Ascending aorta (tissue), 2 donors: ENCODE measurements at regions not wholly inside any gene's neighbourhood (a gene's known extent, or its start where the extent isn't known, plus 50 kb on each side); places are given as distances from the start of the nearest gene placed in this dataset.

Experiments used
- DNase-seq, 2 donors: peaks; one replicate each; pipeline ENCODE4 v3.0.0-alpha.2; 2019; ENCODE audit warnings: low spot score in 2 of 2
- H3K27ac ChIP-seq, 2 donors: fragments of 200-600 bp; sonication (generic); one replicate each; pipeline ENCODE4 v1.5.1; 2016 to 2017; ENCODE audit warnings: mild to moderate bottlenecking in 1 of 2
- H3K27me3 ChIP-seq: fragments of 200-600 bp; sonication (generic); one replicate; pipeline ENCODE4 v1.5.1; 2017
- H3K36me3 ChIP-seq, 2 donors: fragments of 200-600 bp; sonication (generic); one replicate each; pipeline ENCODE4 v1.5.1; 2016
- H3K4me1 ChIP-seq, 2 donors: fragments of 200-600 bp; sonication (generic); one replicate each; pipeline ENCODE4 v1.5.1; 2016 to 2017; ENCODE audit warnings: mild to moderate bottlenecking in 1 of 2
- H3K4me3 ChIP-seq, 2 donors: fragments of 200-600 bp; sonication (generic); one replicate each; pipeline ENCODE4 v1.5.1; 2016 to 2017; ENCODE audit warnings: mild to moderate bottlenecking in 1 of 2
- H3K9me3 ChIP-seq, 2 donors: fragments of 200-600 bp; sonication (generic); one replicate each; pipeline ENCODE4 v1.5.1; 2016
- CTCF ChIP-seq, 3 experiments: fragments of 200-600 bp in 2 of 3; fragments of 450-650 bp in 1 of 3; sonication (generic) in 2 of 3; IDR thresholded peaks; one replicate each; pipeline ENCODE4 v1.5.1; 2016 to 2019; ENCODE audit warnings: antibody characterized with exemption in 3 of 3, mild to moderate bottlenecking in 1 of 3, moderate library complexity in 1 of 3
- intact Hi-C: fragments of 100-400 bp; cut with DNase I; formaldehyde crosslinking; loops from one replicate; pipeline ENCODE4 v1.15.1; 2023

- Histone ChIP-seq H3K36me3 (no peaks in the 10 kb centered on the region), H3K27me3 (no peaks in the 10 kb centered on the region), H3K27ac (no peak overlapping the region), H3K4me1 (no peaks in the 10 kb centered on the region), H3K9me3 (peaks cover 0 to 9% of the 10 kb centered on the region in 2 donors), H3K4me3 (no peak overlapping the region)
- TF ChIP-seq CTCF (IDR thresholded peaks at IDR 0.05) = no peak
- no peak for DNase-seq
- intact Hi-C loops = no loop called here
Measured at GRCh38 chr9:108045851-108046250, 556.3 kb upstream of the KLF4 start.

GRCh38 chr9:108043585-108043984, 554.0 kb upstream of the KLF4 start:
- Histone ChIP-seq H3K4me1 (no peaks in the 10 kb centered on the region), H3K36me3 (no peaks in the 10 kb centered on the region), H3K9me3 (peaks cover 0 to 9% of the 10 kb centered on the region in 2 donors), H3K4me3 (no peak overlapping the region), H3K27ac (no peak overlapping the region), H3K27me3 (no peaks in the 10 kb centered on the region)
- intact Hi-C loops = no loop called here
- TF ChIP-seq CTCF (IDR thresholded peaks at IDR 0.05) = no peak
- no peak for DNase-seq

DNA sequence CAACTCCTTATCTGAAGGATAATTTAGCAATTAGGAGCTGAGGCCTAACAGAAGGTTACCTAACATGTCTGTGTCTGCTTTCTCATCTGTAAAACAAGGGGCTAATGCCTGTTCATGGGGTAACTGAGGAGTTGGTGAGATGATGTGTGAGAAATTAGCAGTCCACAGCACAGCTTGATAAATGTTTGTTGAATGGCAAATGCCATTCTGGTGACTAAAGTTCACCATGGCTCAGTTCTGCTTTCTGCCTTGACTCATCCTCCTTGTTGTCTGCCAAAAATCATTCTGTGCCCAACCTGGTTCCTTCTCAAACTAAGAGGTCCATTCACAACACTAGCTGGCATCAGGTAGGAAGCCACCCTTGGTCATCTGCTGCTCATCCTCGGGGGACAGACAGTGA, 552.0 kb upstream of the KLF4 start:
- H3K4me3 ChIP-seq = no peak overlapping the region
- intact Hi-C loops = no loop called here
- no peaks in the 10 kb centered on the region for H3K4me1 ChIP-seq
- H3K36me3 ChIP-seq = no peaks in the 10 kb centered on the region
- DNase-seq = no peak
- no peak overlapping the region for H3K27ac ChIP-seq
- no peaks in the 10 kb centered on the region for H3K27me3 ChIP-seq
- no peak for TF ChIP-seq CTCF (IDR thresholded peaks at IDR 0.05)
- peaks cover 0 to 9% of the 10 kb centered on the region in 2 donors for H3K9me3 ChIP-seq

GRCh38 chr9:108040783-108041182, 551.2 kb upstream of the KLF4 start:
- no peak overlapping the region for H3K4me3 ChIP-seq
- H3K27me3 ChIP-seq = no peaks in the 10 kb centered on the region
- peaks cover 0 to 9% of the 10 kb centered on the region in 2 donors for H3K9me3 ChIP-seq
- no peaks in the 10 kb centered on the region for H3K36me3 ChIP-seq
- no peak overlapping the region for H3K27ac ChIP-seq
- no peak for TF ChIP-seq CTCF (IDR thresholded peaks at IDR 0.05)
- H3K4me1 ChIP-seq = no peaks in the 10 kb centered on the region
- intact Hi-C loops = no loop called here
- no peak for DNase-seq

GRCh38 chr9:108039493-108039892, 549.9 kb upstream of the KLF4 start:
- Histone ChIP-seq H3K4me3 (no peak overlapping the region), H3K4me1 (no peaks in the 10 kb centered on the region), H3K27ac (no peak overlapping the region), H3K36me3 (no peaks in the 10 kb centered on the region), H3K27me3 (no peaks in the 10 kb centered on the region), H3K9me3 (peaks cover 0 to 9% of the 10 kb centered on the region in 2 donors)
- DNase-seq = no peak
- intact Hi-C loops = no loop called here
- no peak for TF ChIP-seq CTCF (IDR thresholded peaks at IDR 0.05)

GRCh38 chr9:108039012-108039411, 549.4 kb upstream of the KLF4 start:
- no peak for DNase-seq
- Histone ChIP-seq H3K27ac (no peak overlapping the region), H3K4me3 (no peak overlapping the region), H3K36me3 (no peaks in the 10 kb centered on the region), H3K9me3 (peaks cover 0 to 9% of the 10 kb centered on the region in 2 donors), H3K27me3 (no peaks in the 10 kb centered on the region), H3K4me1 (no peaks in the 10 kb centered on the region)
- TF ChIP-seq CTCF (IDR thresholded peaks at IDR 0.05) = no peak
- intact Hi-C loops = no loop called here
